ENCODE measurements at regions not wholly inside any gene's neighbourhood (a gene's known extent, or its start where the extent isn't known, plus 50 kb on each side); places are given as distances from the start of the nearest gene placed in this dataset.

GRCh38 chr6:27053738-27054137 is 193.8 kb upstream of the PRSS16 start:
- no peak for DNase-seq

- no peak for DNase-seq
Measured at GRCh38 chr6:27056615-27057014, 190.9 kb upstream of the PRSS16 start.

- no peak for DNase-seq
Measured at GRCh38 chr6:27059621-27060425, 187.7 kb upstream of the PRSS16 start.

- no peak for DNase-seq
Measured at GRCh38 chr6:27061235-27061993, 186.1 kb upstream of the PRSS16 start.

GRCh38 chr6:27062755-27063154 is 184.7 kb upstream of the PRSS16 start:
- no peak for DNase-seq

GRCh38 chr6:27065183-27065582 is 182.3 kb upstream of the PRSS16 start:
- DNase-seq: no peak

- no peak for DNase-seq
Measured at GRCh38 chr6:27066381-27066780, 181.1 kb upstream of the PRSS16 start.

GRCh38 chr6:27066802-27067201 is 180.7 kb upstream of the PRSS16 start:
- DNase-seq: no peak

GRCh38 chr6:27073441-27073840 is 174.1 kb upstream of the PRSS16 start:
- no peak for DNase-seq

- no peak for DNase-seq
Measured at GRCh38 chr6:27076116-27076515, 171.4 kb upstream of the PRSS16 start.

- peak; percentile 47 for DNase-seq
Measured at GRCh38 chr6:27078734-27079357, 168.7 kb upstream of the PRSS16 start.

- no peak for DNase-seq
Measured at GRCh38 chr6:27081188-27081587, 166.3 kb upstream of the PRSS16 start.

- DNase-seq: no peak
Measured at GRCh38 chr6:27081931-27082330, 165.6 kb upstream of the PRSS16 start.

- no peak for DNase-seq
Measured at GRCh38 chr6:27088068-27088467, 159.4 kb upstream of the PRSS16 start.

- DNase-seq: peak; percentile 83
Measured at GRCh38 chr6:27091661-27092315, 155.7 kb upstream of the PRSS16 start.

- no peak for DNase-seq
Measured at GRCh38 chr6:27092316-27092692, 155.2 kb upstream of the PRSS16 start.

- DNase-seq: no peak
Measured at GRCh38 chr6:27095914-27096313, 151.6 kb upstream of the PRSS16 start.

- DNase-seq: peak; percentile 86
Measured at GRCh38 chr6:27096834-27097511, 150.5 kb upstream of the PRSS16 start.

GRCh38 chr6:27098956-27099355 is 148.5 kb upstream of the PRSS16 start:
- no peak for DNase-seq

GRCh38 chr6:27100921-27101320 is 146.6 kb upstream of the PRSS16 start:
- no peak for DNase-seq

- DNase-seq: no peak
Measured at GRCh38 chr6:27101824-27102223, 145.7 kb upstream of the PRSS16 start.

GRCh38 chr6:27106382-27106781 is 141.1 kb upstream of the PRSS16 start:
- DNase-seq: no peak

GRCh38 chr6:27111743-27112142 is 135.8 kb upstream of the PRSS16 start:
- DNase-seq: no peak

All from activated CD4-positive, alpha-beta T cell treated with anti-CD3 and anti-CD28 coated beads, Interleukin-2, Interleukin-6, amounts not matched to agents 100 ng/mL and 50 ng/mL, durations not matched to agents 16 hours and 8 hours (primary cell).